NCI-H460 (cell line): ENCODE measurements at regions not wholly inside any gene's neighbourhood (a gene's known extent, or its start where the extent isn't known, plus 50 kb on each side); places are given as distances from the start of the nearest gene placed in this dataset.

Experiments
- DNase-seq: peaks from one replicate; pipeline ENCODE4 v3.0.0-alpha.2; 2016; ENCODE audit warnings: low read depth; ENCODE audit errors: extremely low read depth

DNA sequence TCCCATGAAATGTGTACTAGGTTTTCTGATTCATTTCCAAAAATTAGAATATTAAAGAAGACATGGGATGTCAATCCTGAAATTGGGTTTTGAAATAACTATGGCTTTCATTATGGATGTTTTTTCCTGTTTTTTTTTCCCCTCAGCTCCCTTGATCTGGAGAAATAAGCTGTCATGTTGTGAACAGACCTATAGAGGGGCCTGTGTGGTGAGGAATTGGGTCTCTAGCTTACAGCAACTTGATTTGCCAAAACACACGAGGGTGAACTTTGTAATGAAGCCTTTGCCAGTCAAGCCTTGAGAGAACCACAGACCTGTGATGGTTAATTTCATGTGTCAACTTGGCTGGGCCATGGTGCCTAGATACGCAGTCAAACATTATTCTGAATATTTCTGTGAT is 2413.6 kb downstream of the PCDH7 start:
- DNase-seq = no peak

DNA sequence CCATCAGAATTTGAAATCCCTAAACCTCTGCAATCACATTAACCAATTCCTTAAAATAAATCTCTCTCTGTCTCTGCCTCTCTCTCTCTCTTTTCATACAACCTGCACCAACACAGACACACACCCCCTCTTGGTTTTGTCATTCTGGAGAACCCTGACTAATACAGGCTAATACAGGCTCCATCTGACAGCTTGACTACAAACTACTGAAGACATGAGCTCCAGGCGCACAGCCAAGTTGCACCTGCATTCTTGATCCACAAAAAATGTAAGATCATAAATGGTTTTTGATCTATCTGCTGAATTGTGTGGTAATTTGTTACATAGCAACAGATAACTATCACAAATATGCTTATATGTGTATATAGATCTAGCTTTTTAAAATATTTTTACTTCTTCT is 2414.2 kb downstream of the PCDH7 start:
- no peak for DNase-seq

DNA sequence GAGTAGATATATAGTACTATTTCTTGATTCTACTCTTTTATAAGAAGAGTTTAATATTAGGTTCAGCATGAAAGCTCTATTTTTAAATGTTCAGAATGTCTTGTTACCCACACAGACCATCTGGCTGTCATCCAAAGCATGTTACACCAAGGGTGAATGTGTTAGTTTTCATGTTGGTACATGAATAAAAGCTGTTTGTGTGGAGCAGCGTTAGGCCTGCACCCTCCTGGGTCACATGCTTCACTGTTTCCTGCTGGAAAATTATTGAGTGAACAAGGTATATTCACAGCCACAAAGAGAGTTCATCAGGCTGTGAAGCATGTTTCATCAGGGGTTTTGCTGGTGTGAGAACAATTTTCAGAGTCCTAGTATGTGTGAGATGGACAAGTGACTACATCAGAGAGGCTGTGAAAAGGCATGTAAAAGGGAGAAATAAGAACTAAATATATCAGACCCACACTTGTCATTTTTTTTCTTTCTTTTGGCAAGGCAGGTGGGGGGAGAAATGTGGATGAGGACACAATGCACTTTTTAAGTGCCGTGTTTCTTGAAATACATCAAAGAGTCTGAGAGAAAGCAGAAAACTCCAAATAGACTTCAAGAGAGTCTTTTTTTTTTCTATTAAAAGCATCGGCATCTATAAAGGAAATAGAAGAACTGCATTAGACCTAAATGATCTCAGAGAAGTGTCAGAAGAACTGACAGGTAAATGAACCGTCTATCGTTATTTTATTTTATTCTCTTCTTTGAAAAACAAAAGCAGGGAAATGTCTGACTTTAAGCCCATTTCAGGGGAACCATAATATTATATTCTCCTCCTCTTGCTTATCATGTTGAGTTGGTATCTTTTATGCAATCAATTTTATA is 2429.7 kb downstream of the PCDH7 start:
- DNase-seq = no peak

- DNase-seq = no peak
Measured at GRCh38 chr4:33150525-33150910, 2430.3 kb downstream of the PCDH7 start.

GRCh38 chr4:33160126-33160525 is 2440.0 kb downstream of the PCDH7 start:
- DNase-seq = no peak

- DNase-seq = no peak
Measured at GRCh38 chr4:33161202-33161601, 2441.0 kb downstream of the PCDH7 start.

DNA sequence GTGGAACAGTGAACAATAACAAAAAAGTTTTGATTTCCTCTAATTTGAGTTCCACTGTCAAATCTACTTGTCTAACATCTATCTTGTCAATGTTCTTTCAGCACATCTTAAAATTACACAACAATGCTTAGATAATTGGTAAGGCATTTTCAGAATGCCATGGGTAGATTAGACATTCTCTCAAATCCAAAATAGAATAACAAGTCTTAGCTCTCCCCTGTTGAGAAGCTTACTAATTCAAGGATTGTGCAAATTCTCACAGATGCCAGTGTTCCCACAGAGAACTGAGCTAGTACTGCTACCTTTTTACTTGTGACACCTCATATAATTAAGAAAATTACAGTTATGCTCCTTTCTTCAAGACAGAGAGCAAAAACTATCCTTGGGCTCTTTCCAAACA is 2442.0 kb downstream of the PCDH7 start:
- DNase-seq = no peak

- DNase-seq = no peak
Measured at GRCh38 chr4:33171873-33172525, 2451.8 kb downstream of the PCDH7 start.

DNA sequence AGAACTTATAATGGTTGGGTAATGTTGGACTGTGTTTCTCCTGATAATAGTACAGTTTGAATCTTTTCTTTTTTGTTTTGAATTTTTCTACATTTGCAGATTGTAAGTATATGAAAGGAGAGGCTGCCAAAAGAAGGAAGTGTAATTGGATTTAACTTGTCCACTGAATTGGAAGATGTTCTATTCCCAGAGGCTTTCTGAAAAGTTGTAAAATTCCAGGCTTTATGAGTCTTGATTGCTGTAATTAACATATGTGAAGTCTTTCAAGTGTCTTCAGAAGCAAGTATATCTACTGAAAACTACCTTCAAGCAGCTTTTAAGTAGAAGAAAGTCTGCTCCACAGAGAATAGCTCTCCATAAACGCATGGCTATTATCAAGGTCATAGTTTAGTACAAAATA is 2456.4 kb downstream of the PCDH7 start:
- no peak for DNase-seq

DNA sequence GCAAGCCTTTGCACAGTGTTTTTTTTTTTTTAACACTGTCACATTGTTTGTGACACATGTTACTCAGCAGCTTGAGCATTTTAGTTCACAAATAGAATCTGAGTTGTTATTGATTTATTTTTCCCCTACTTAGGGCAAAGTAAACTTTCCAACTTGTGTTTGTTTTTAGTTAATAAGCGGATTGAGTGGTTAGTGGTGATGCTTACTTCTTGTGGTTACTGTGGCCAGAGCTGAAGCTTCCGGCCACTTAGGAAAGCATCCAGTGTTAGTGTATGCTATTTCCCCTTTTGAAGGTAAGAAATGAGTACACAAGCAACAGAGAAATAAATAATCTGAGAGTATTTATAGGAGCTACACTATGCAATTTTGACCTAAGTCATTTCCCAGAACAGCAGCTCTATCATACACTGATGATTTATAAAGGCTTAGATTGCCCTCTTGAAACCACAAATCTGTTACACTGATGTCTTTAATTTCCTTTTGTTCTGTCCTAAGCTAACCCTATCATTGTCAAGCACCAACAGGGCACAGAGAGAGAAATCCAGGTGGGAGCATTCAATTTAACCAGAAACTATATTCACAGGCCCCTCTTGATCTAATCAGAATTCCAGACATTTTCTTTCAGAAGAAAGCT is 2464.6 kb downstream of the PCDH7 start:
- no peak for DNase-seq

DNA sequence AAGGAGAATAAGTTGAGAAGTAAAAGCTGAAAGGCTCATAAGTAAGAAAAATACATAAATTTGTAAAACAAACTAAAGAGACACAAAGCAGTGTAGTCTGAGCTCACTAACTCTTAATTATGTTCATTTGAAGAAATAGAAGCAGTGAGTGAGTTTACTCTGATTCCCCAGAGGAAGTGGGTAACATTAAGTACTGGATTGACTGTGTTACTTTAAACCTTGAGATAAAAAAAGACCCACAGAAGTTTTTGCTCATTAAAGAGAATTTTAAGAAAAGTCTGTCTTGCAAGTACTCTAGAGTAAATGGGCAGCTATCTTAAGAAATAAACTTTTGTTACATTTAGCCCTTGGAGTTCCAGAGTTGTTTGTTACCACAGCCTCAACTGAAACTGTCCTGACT is 2466.9 kb downstream of the PCDH7 start:
- no peak for DNase-seq

GRCh38 chr4:33188733-33189132 is 2468.6 kb downstream of the PCDH7 start:
- no peak for DNase-seq

DNA sequence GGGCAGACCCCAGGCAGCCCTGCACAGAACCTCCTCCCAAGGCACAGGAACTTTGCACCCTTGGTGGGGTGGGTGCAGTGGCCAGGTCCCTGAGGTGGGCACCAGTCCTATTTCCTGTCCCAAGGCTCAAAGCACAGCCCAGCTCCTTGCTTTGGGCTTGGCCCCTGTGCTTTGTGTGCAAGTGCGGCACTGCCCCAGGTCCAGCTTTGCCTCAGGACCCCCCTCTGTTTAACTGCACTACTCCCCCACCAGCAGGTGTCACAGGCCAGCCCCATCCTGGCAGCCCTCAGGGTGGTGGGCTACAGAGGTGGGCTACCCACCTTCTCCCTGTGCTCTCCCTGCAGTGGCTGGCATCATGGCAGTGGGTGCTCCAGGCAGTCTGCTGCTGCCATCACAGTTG is 2469.0 kb downstream of the PCDH7 start:
- no peak for DNase-seq

- no peak for DNase-seq
Measured at GRCh38 chr4:33193109-33193508, 2472.9 kb downstream of the PCDH7 start.

DNA sequence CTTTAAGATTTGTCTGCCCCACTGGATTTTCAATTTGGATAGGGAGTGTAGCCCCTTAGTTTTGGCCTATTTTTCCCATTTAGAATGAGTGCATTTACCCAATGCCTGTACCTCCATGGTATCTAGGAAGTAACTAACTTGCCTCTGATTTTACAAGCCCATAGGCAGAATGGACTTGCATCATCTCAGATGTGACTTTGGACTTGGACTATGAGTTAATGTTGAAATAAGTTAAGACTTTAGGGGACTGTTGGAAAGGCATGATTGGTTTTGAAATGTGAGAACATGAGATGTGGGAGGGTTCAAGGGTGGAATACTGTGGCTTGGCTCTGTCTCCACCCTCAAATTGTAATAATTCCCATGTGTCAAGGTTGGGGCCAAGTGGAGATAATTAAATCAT is 2480.2 kb downstream of the PCDH7 start:
- DNase-seq = no peak

DNA sequence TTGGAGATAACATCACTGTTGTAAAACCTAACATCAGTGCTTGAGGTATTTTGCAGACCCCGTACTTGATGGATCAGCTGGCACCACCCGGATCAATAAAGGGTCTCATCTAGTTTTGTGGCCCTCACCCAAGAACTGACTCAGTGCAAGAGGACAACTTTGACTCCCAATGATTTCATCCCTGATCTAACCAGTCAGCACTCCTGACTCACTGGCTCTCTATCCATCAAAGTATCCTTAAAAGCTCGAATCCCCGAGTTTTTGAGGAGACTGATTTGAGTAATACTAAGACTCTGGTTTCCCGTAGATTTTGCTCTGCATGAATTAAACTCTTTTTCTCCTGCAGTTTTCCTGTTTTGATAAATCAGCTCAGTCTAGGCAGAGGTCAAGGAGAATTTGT is 2498.1 kb downstream of the PCDH7 start:
- no peak for DNase-seq

DNA sequence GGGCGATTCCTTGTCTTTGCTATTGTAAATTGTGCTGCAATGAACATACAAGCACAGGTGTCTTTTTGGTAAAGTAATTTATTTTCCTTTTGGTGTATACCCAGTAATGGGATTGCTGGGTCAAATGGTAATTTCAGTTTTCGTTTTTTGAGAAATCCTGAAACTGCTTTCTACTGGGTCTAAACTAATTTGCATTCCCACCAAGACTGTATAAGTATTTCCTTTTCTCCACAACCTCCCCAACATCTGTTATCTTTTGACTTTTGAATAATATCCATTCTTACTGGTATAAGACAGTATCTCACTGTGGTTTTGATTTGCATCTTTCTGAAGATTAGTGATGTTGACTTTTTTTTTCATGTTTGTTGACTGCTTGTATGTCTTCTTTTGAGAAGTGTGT is 2506.0 kb downstream of the PCDH7 start:
- DNase-seq = no peak

GRCh38 chr4:33226783-33227182 is 2506.6 kb downstream of the PCDH7 start:
- DNase-seq = no peak

GRCh38 chr4:33255094-33255493 is 2534.9 kb downstream of the PCDH7 start:
- no peak for DNase-seq

- no peak for DNase-seq
Measured at GRCh38 chr4:33255507-33255906, 2535.3 kb downstream of the PCDH7 start.

GRCh38 chr4:33262824-33263223 is 2542.7 kb downstream of the PCDH7 start:
- DNase-seq = no peak

DNA sequence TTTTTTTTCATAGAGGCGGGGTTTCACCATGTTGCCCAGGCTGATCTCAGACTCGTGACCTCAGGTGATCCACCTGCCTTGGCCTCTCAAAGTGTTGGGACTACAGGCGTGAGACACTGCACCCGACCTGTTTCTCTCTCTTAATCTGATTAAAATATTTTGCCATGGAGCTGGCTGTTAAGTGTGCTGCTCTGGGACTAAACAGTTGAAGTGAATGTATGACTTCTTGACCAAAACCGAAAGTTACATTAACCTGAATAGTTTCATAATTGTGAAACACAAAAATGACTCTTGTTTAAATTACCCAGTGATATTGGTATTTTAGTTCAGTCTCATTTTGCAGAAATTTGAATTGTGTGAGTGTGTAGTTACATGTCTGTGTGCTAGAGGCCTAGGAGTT is 2548.6 kb downstream of the PCDH7 start:
- no peak for DNase-seq
